ENCODE measurements at regions not wholly inside any gene's neighbourhood (a gene's known extent, or its start where the extent isn't known, plus 50 kb on each side); places are given as distances from the start of the nearest gene placed in this dataset.

DNA sequence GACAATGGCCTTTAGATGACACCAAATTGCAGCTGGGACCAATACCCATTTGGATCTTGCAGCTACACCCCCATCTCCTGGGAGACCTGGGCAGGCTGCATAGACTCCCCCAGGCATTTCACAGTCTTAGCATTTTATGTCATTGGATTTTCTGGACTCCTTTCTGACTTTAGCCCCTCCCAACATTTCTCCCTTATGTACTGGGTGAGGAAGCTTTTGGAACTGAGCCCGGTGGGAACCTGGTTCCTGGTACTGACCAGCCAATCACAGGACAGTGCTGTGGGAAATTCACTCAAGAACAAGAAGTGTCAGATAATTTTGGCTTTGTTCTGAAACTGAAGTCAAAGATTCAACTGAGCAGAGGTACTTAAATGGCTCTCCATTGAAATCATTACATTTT lies 177.7 kb downstream of the ACTR3B start:
- no peak for TF ChIP-seq SUZ12 (IDR thresholded peaks at IDR 0.05; ENCODE audit: extremely low read depth, insufficient read depth, insufficient read length)
- TF ChIP-seq ZNF274 (IDR thresholded peaks at IDR 0.05; ENCODE audit: low read depth, low read length) = no peak

Data from NT2/D1 (cell line).